MCF 10A (cell line): ENCODE measurements at regions not wholly inside any gene's neighbourhood (a gene's known extent, or its start where the extent isn't known, plus 50 kb on each side); places are given as distances from the start of the nearest gene placed in this dataset.

Experiments
- BruUV-seq: library from RNA; stranded (reverse); fragments of 400-500 nt; replicated peaks from 2 replicates; lab custom pipeline; 2021; lab: Mats Ljungman, UMichigan
- CTCF ChIA-PET: fragments of 300-600 bp; sonication (Branson Sonifier 250); formaldehyde crosslinking; extraction: SDS; loops from one replicate; lab custom pipeline; 2021; ENCODE audit warnings: antibody characterized with exemption, inconsistent platforms; lab: Yijun Ruan, JAX
- POLR2A ChIA-PET: fragments of 300-600, 350-650 bp; sonication (Branson Sonifier 250); formaldehyde crosslinking; extraction: SDS; loops from one replicate; lab custom pipeline; 2020; ENCODE audit warnings: antibody characterized with exemption, inconsistent platforms; lab: Yijun Ruan, JAX
- DNase-seq: peaks from one replicate; pipeline ENCODE4 v3.0.0-alpha.2; 2018; ENCODE audit not compliant: unreplicated experiment
- H3K27ac Mint-ChIP-seq: one replicate; pipeline ENCODE4 v1.8.0; 2022; ENCODE audit warnings: mild to moderate bottlenecking, low read depth, mixed read lengths; ENCODE audit not compliant: unreplicated experiment
- H3K27me3 Mint-ChIP-seq: one replicate; pipeline ENCODE4 v1.8.0; 2022; ENCODE audit warnings: mixed read lengths; ENCODE audit not compliant: insufficient read depth, unreplicated experiment
- H3K36me3 Mint-ChIP-seq: one replicate; pipeline ENCODE4 v1.8.0; 2022; ENCODE audit warnings: mild to moderate bottlenecking, moderate library complexity, mixed read lengths; ENCODE audit not compliant: insufficient read depth, unreplicated experiment
- H3K4me1 Mint-ChIP-seq: one replicate; pipeline ENCODE4 v1.8.0; 2022; ENCODE audit warnings: mixed read lengths; ENCODE audit not compliant: insufficient read depth, unreplicated experiment
- H3K4me3 Mint-ChIP-seq: one replicate; pipeline ENCODE4 v1.8.0; 2022; ENCODE audit warnings: mild to moderate bottlenecking, moderate library complexity, mixed read lengths; ENCODE audit not compliant: unreplicated experiment
- H3K9me3 Mint-ChIP-seq: one replicate; pipeline ENCODE4 v1.8.0; 2022; ENCODE audit warnings: mixed read lengths; ENCODE audit not compliant: unreplicated experiment
- intact Hi-C: fragments of 100-400 bp; cut with micrococcal nuclease; formaldehyde crosslinking; loops from 2 replicates; pipeline ENCODE4 v1.14.1; 2022
- TF ChIP-seq, protein P1 (sequence below): fragments of 200-600 bp; IDR thresholded peaks from one replicate; pipeline ENCODE4 v1.8.0; 2022; ENCODE audit warnings: antibody characterized with exemption, mild to moderate bottlenecking; ENCODE audit not compliant: unreplicated experiment

DNA sequence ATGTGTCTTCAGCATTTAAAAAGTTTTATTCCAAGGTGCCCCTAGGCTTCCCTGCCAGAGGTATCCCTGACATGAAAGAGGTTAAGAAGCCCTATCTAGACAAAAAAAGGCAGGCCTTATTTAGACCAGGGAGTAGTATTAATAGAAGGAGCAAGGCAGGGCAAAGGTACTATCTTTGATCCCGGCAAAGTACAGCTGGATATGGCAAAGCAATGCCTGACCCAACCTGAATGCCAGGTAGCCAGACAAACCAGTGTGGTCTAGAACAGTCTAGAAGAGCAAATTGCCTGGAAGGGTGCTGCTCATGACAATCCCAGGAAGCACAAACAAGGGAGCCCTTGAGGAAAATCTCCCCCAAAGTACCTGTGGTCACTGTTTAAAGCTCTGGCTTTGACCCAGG, 62.6 kb upstream of the SYT13 start:
- TF ChIP-seq, protein P1, sequence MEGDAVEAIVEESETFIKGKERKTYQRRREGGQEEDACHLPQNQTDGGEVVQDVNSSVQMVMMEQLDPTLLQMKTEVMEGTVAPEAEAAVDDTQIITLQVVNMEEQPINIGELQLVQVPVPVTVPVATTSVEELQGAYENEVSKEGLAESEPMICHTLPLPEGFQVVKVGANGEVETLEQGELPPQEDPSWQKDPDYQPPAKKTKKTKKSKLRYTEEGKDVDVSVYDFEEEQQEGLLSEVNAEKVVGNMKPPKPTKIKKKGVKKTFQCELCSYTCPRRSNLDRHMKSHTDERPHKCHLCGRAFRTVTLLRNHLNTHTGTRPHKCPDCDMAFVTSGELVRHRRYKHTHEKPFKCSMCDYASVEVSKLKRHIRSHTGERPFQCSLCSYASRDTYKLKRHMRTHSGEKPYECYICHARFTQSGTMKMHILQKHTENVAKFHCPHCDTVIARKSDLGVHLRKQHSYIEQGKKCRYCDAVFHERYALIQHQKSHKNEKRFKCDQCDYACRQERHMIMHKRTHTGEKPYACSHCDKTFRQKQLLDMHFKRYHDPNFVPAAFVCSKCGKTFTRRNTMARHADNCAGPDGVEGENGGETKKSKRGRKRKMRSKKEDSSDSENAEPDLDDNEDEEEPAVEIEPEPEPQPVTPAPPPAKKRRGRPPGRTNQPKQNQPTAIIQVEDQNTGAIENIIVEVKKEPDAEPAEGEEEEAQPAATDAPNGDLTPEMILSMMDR, result no peak
- Mint-ChIP-seq H3K36me3 (peaks cover under 1% of the 10 kb centered on the region), H3K27ac (no peak overlapping the region), H3K27me3 (peaks cover 72% of the 10 kb centered on the region), H3K4me1 (no peaks in the 10 kb centered on the region), H3K9me3 (no peaks in the 10 kb centered on the region), H3K4me3 (no peak overlapping the region)
- no TSS peak for BruUV-seq
- intact Hi-C loops, result no loop called here
- DNase-seq, result no peak
- ChIA-PET POLR2A (no interaction called here), CTCF (interaction anchor here (0.7 to 2.3 kb wide), 6 partner anchors 9 to 423 kb away, joined by 3 to 12 read pairs (median 4); no protein-coding TSS in a partner anchor)

DNA sequence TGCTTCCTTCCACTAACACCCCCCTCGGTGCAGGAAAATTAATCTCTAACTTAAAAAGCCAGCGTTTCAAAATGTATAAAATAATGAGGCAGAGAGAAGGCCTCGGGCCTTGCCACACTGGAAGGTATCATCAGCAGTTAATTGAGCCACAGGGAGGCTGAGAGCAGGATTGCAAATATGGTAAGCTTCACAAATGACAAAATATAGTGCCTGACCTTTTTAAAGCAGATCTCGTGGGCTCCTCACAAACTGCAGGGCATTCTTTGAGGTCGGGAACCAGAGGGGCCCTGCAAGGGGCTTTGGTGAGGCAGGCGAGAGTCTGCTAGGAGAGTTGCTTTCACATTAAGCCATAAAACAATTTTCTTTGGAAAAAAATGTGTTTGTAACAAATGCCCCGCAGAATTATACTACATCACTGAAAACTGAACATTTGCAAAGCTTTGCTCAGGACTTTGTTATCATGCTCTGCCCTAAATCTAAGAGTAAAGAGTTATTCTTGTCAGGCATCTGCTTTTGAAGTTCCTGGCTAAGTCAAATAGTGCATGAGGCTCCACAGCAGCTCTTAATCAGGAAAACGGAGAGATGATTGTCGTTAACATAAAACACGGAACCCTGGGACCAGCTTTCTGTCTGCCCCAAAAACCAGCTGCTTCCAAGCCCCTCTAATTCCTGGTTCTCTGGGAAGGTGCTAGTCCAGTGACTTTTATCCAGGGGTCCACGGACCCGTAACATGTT, 61.4 kb upstream of the SYT13 start:
- no peak for DNase-seq
- H3K27ac Mint-ChIP-seq, result no peak overlapping the region
- BruUV-seq, result no TSS peak
- TF ChIP-seq, protein P1, result no peak
- peaks cover 70% of the 10 kb centered on the region for H3K27me3 Mint-ChIP-seq
- intact Hi-C loops, result no loop called here
- ChIA-PET POLR2A (no interaction called here), CTCF (interaction anchor here (0.6 to 1.3 kb wide), 4 partner anchors 9 to 616 kb away, joined by 3 read pairs; no protein-coding TSS in a partner anchor)
- H3K4me3 Mint-ChIP-seq, result no peak overlapping the region
- no peaks in the 10 kb centered on the region for H3K4me1 Mint-ChIP-seq
- no peaks in the 10 kb centered on the region for H3K9me3 Mint-ChIP-seq
- no peaks in the 10 kb centered on the region for H3K36me3 Mint-ChIP-seq

DNA sequence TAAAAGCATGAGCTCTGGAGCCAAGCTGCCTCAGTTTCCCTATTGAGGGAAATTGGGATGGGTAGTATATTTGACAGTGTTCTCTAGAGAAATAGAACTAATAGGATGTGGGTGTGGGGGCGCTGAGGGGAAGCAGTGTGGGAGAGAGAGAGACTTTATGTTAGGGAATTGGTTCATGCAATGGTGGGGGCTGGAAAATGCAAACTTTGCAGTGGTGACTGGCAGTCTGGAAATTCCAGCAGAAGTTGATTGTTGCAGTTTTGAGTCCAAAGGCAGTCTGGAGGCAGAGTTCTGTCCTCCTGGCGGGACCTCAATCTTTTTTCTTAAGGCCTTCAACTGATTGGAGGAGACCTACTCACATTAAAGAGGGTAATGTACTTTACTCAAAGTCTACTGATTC, 59.4 kb upstream of the SYT13 start:
- H3K27me3 Mint-ChIP-seq, result peaks cover 79% of the 10 kb centered on the region
- H3K9me3 Mint-ChIP-seq, result no peaks in the 10 kb centered on the region
- ChIA-PET CTCF (no interaction called here), POLR2A (interaction anchor here (0.6 kb wide), 1 partner anchor 260 kb away, joined by 3 read pairs; no protein-coding TSS in a partner anchor)
- DNase-seq, result no peak
- no peak overlapping the region for H3K27ac Mint-ChIP-seq
- no peaks in the 10 kb centered on the region for H3K36me3 Mint-ChIP-seq
- no peaks in the 10 kb centered on the region for H3K4me1 Mint-ChIP-seq
- TF ChIP-seq, protein P1, result no peak
- no TSS peak for BruUV-seq
- intact Hi-C loops, result no loop called here
- no peak overlapping the region for H3K4me3 Mint-ChIP-seq

DNA sequence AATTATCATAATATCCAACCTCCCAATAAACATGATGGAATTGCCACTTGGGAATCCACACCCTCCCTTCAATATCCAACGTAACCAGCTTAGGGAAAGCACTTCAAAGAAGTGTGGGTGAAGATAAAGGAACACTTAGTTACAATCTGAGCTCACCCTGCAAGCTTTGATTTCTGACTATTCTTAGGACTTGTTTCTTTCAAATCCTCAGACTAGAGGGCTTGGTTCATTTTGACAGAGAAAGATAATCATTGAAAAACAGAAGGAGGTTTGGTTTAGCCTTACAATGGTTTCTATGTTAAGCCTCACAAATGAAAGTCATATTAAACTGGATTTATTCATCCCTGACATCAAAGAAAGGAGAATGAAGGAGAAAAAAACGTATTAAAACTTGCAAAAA, 57.9 kb upstream of the SYT13 start:
- DNase-seq, result no peak
- ChIA-PET CTCF (interaction anchor here (0.5 to 1.6 kb wide), 3 partner anchors 311 to 427 kb away, joined by 3 to 7 read pairs (median 3); no protein-coding TSS in a partner anchor), POLR2A (no interaction called here)
- H3K4me3 Mint-ChIP-seq, result no peak overlapping the region
- intact Hi-C loops, result no loop called here
- no peak overlapping the region for H3K27ac Mint-ChIP-seq
- TF ChIP-seq, protein P1, result no peak
- peaks cover 75% of the 10 kb centered on the region for H3K27me3 Mint-ChIP-seq
- H3K36me3 Mint-ChIP-seq, result no peaks in the 10 kb centered on the region
- no TSS peak for BruUV-seq
- H3K4me1 Mint-ChIP-seq, result peaks cover 6% of the 10 kb centered on the region
- no peaks in the 10 kb centered on the region for H3K9me3 Mint-ChIP-seq
